DOHH2 (cell line): ENCODE measurements at regions not wholly inside any gene's neighbourhood (a gene's known extent, or its start where the extent isn't known, plus 50 kb on each side); places are given as distances from the start of the nearest gene placed in this dataset.

Experiments
- CTCF ChIP-seq: fragments of 200-600 bp; sonication (generic); IDR thresholded peaks from one replicate; pipeline ENCODE4 v1.5.1; 2014; ENCODE audit warnings: antibody characterized with exemption, mild to moderate bottlenecking, low read depth, low read length; ENCODE audit not compliant: poor library complexity, severe bottlenecking
- EZH2phosphoT487 ChIP-seq: fragments of 200-600 bp; sonication (generic); IDR thresholded peaks from 2 replicates; pipeline ENCODE4 v1.6.1; 2017; ENCODE audit warnings: borderline replicate concordance, mild to moderate bottlenecking, antibody characterized with exemption, low read length, moderate library complexity, mixed read lengths

- TF ChIP-seq CTCF (no peak), EZH2phosphoT487 (no peak)
Observed at GRCh38 chr4:53747401-53747800, 156.1 kb upstream of the LNX1 start.
